Stomach smooth muscle (tissue), 2 donors: ENCODE measurements at regions not wholly inside any gene's neighbourhood (a gene's known extent, or its start where the extent isn't known, plus 50 kb on each side); places are given as distances from the start of the nearest gene placed in this dataset.

ENCODE experiments used
- H3K27ac ChIP-seq: one replicate; pipeline ENCODE4 v1.7.0; 2013; ENCODE audit warnings: mild to moderate bottlenecking, low read length, inconsistent platforms
- H3K27me3 ChIP-seq, 2 donors: one replicate each; pipeline ENCODE4 v1.7.0; 2013; ENCODE audit warnings: low read length in 2 of 2; ENCODE audit not compliant: insufficient read depth in 2 of 2, control insufficient read depth in 1 of 2
- H3K36me3 ChIP-seq, 2 donors: one replicate each; pipeline ENCODE4 v1.7.0; 2013; ENCODE audit warnings: low read length in 2 of 2; ENCODE audit not compliant: control insufficient read depth in 2 of 2, insufficient read depth in 2 of 2
- H3K4me1 ChIP-seq: one replicate; pipeline ENCODE4 v1.7.0; 2013; ENCODE audit warnings: low read length; ENCODE audit not compliant: control insufficient read depth, insufficient read depth
- H3K4me3 ChIP-seq, 2 donors: one replicate each; pipeline ENCODE4 v1.7.0; 2013; ENCODE audit warnings: low read length in 2 of 2
- H3K9ac ChIP-seq, 2 donors: one replicate each; pipeline ENCODE4 v1.7.0; 2013; ENCODE audit warnings: low read length in 2 of 2, mild to moderate bottlenecking in 1 of 2
- H3K9me3 ChIP-seq, 2 donors: one replicate each; pipeline ENCODE4 v1.7.0; 2013; ENCODE audit warnings: low read length in 2 of 2; ENCODE audit not compliant: control insufficient read depth in 2 of 2
- donor health status: healthy.
- donor health status: Pancreatic carcinoma.

DNA sequence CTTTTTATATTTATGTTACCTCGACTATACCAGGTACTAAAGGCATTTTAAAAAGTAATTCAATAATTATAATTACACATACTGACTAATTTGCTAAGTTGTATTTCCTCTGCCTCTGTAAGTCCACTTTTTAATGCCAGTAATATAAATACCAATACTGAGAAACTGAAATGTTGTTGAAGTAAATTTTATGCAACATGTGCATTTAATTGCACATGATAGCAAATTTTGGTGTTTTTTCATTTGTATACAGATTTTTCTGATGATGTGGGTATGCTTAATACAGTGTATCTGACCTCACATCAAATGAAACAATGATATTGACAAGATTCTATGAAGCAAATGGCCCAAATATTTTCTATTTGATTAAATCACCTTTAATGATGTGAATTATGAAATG is 1531.6 kb downstream of the KCNT2 start:
- H3K36me3 ChIP-seq, result no peaks in the 10 kb centered on the region
- no peaks in the 10 kb centered on the region for H3K27me3 ChIP-seq
- H3K9ac ChIP-seq, result no peak overlapping the region
- H3K27ac ChIP-seq, result no peak overlapping the region
- no peak overlapping the region for H3K4me3 ChIP-seq
- no peaks in the 10 kb centered on the region for H3K9me3 ChIP-seq
- no peaks in the 10 kb centered on the region for H3K4me1 ChIP-seq

- H3K4me3 ChIP-seq, result no peak overlapping the region
- H3K27ac ChIP-seq, result no peak overlapping the region
- H3K9me3 ChIP-seq, result no peaks in the 10 kb centered on the region
- H3K9ac ChIP-seq, result no peak overlapping the region
- no peaks in the 10 kb centered on the region for H3K4me1 ChIP-seq
- H3K27me3 ChIP-seq, result no peaks in the 10 kb centered on the region
- no peaks in the 10 kb centered on the region for H3K36me3 ChIP-seq
Measured at GRCh38 chr1:195075973-195076372, 1532.3 kb downstream of the KCNT2 start.

DNA sequence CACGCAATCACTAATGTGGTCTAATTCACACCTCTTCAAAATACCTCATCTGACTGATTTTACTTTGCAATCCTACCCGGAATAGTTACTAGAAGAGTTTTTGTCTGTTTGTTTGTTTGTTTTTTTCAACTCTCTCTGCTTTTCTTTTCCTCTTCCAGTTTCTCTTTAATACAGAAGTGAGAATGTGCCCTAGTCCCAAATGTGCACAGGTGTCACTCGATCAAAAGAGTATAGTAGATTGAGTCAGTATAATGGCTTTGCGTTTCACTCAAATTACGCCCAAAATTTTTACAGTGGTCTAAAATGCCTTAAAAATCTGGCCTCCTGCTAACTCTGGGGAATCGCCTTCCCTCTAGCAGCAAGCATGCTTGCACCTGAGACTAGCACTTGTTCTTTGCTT is 1536.8 kb downstream of the KCNT2 start:
- Histone ChIP-seq H3K4me1 (no peaks in the 10 kb centered on the region), H3K27me3 (no peaks in the 10 kb centered on the region), H3K9ac (no peak overlapping the region), H3K4me3 (no peak overlapping the region), H3K27ac (no peak overlapping the region), H3K36me3 (no peaks in the 10 kb centered on the region), H3K9me3 (no peaks in the 10 kb centered on the region)

DNA sequence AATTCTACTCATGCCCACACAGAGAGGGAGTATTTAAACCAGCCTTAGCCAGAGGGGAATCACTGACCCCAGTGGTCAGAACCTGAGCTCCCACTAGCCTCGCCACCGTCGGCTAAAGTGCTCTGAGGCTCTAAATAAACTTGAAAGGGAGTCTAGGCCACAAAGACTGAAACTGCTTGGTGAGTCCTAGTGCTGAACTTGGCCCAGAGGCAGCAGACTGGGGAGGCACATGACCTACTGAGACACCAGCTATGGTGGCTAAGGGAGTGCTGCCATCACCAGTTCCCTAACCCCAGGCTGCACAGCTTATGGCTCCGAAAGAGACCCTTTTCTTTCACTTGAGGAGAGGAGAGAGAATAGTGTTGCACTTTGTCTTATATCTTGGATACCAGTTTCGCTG is 1542.8 kb downstream of the KCNT2 start:
- Histone ChIP-seq H3K9me3 (no peaks in the 10 kb centered on the region), H3K4me1 (no peaks in the 10 kb centered on the region), H3K9ac (no peak overlapping the region), H3K27ac (no peak overlapping the region), H3K36me3 (no peaks in the 10 kb centered on the region), H3K27me3 (no peaks in the 10 kb centered on the region), H3K4me3 (no peak overlapping the region)

- Histone ChIP-seq H3K9me3 (no peaks in the 10 kb centered on the region), H3K9ac (no peak overlapping the region), H3K36me3 (no peaks in the 10 kb centered on the region), H3K27me3 (no peaks in the 10 kb centered on the region), H3K27ac (no peak overlapping the region), H3K4me1 (no peaks in the 10 kb centered on the region), H3K4me3 (no peak overlapping the region)
Measured at GRCh38 chr1:195064358-195064757, 1543.9 kb downstream of the KCNT2 start.

DNA sequence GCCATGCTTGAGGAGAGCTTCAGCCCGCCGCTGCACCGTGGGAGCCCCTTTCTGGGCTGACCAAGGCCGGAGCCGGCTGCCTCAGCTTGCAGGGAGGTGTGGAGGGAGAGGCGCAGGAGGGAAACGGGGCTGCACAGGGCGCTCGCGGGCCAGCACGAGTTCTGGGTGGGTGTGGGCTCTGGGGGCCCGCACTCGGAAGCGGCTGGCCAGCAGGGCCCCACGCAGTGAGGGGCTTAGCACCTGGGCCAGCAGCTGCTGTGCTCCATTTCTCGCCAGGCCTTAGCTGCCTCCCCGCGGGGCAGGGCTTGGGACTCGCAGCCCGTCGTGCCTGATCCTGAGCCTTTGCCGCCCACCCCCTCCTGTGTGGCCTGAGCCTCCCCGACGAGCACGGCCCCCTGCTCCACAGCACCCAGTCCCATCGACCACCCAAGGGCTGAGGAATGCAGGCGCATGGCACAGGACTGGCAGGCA is 1554.0 kb downstream of the KCNT2 start:
- H3K27me3 ChIP-seq, result no peaks in the 10 kb centered on the region
- no peak overlapping the region for H3K27ac ChIP-seq
- H3K36me3 ChIP-seq, result no peaks in the 10 kb centered on the region
- no peaks in the 10 kb centered on the region for H3K4me1 ChIP-seq
- H3K9me3 ChIP-seq, result no peaks in the 10 kb centered on the region
- no peak overlapping the region for H3K9ac ChIP-seq
- no peak overlapping the region for H3K4me3 ChIP-seq

- Histone ChIP-seq H3K4me1 (no peaks in the 10 kb centered on the region), H3K9ac (no peak overlapping the region), H3K36me3 (no peaks in the 10 kb centered on the region), H3K27me3 (no peaks in the 10 kb centered on the region), H3K27ac (no peak overlapping the region), H3K4me3 (no peak overlapping the region), H3K9me3 (no peaks in the 10 kb centered on the region)
Measured at GRCh38 chr1:195053478-195053877, 1554.8 kb downstream of the KCNT2 start.

- H3K9me3 ChIP-seq, result no peaks in the 10 kb centered on the region
- no peak overlapping the region for H3K4me3 ChIP-seq
- no peaks in the 10 kb centered on the region for H3K4me1 ChIP-seq
- H3K36me3 ChIP-seq, result no peaks in the 10 kb centered on the region
- H3K9ac ChIP-seq, result no peak overlapping the region
- no peak overlapping the region for H3K27ac ChIP-seq
- H3K27me3 ChIP-seq, result no peaks in the 10 kb centered on the region
Measured at GRCh38 chr1:195047772-195048171, 1560.5 kb downstream of the KCNT2 start.

- no peaks in the 10 kb centered on the region for H3K27me3 ChIP-seq
- H3K9ac ChIP-seq, result no peak overlapping the region
- H3K27ac ChIP-seq, result no peak overlapping the region
- no peak overlapping the region for H3K4me3 ChIP-seq
- no peaks in the 10 kb centered on the region for H3K4me1 ChIP-seq
- no peaks in the 10 kb centered on the region for H3K9me3 ChIP-seq
- no peaks in the 10 kb centered on the region for H3K36me3 ChIP-seq
Measured at GRCh38 chr1:195045072-195045471, 1563.2 kb downstream of the KCNT2 start.

DNA sequence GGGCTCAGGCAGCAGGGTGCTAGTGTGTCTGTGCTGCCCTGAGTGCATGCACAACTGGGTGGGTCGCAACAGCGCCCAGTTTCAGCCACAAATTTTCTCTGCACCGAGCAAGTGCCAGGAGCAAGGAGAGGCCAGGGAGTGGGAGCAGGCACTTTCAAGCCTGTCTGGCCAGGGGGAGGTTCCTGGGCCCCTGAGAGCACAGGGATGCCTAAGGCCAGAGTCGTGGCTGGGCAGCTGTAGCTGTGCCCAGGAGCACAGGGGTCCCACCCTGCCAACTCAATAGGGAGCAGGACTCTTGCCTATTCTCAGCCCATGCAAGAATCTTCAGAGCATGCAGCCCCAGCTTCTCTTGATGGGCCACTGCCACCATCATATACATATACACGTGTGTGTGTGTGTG is 1577.4 kb downstream of the KCNT2 start:
- H3K4me3 ChIP-seq, result no peak overlapping the region
- peaks cover 0 to 9% of the 10 kb centered on the region in 2 donors for H3K9me3 ChIP-seq
- H3K27me3 ChIP-seq, result no peaks in the 10 kb centered on the region
- no peaks in the 10 kb centered on the region for H3K36me3 ChIP-seq
- no peak overlapping the region for H3K27ac ChIP-seq
- no peak overlapping the region for H3K9ac ChIP-seq
- H3K4me1 ChIP-seq, result no peaks in the 10 kb centered on the region

DNA sequence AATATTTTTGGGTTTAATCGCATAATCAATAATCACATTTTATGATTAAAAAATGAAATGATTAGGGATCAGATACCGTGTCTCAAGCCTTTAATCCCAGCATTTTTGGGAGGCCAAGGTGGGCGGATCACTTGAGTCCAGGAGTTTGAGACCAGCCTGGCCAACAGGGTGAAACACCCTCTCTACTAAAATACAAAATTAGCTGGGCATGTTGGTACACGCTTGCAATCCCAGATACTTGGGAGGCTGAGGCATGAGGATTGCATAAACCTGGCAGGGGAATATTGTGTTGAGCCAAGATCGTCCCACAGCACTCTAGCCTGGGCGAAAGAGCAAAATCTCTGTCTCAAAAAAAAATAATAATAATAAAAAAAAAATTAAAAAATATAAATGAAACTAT is 1581.4 kb downstream of the KCNT2 start:
- no peak overlapping the region for H3K4me3 ChIP-seq
- no peak overlapping the region for H3K27ac ChIP-seq
- no peaks in the 10 kb centered on the region for H3K36me3 ChIP-seq
- H3K27me3 ChIP-seq, result no peaks in the 10 kb centered on the region
- H3K4me1 ChIP-seq, result no peaks in the 10 kb centered on the region
- H3K9me3 ChIP-seq, result peaks cover 0 to 9% of the 10 kb centered on the region in 2 donors
- no peak overlapping the region for H3K9ac ChIP-seq
